ENCODE measurements at regions not wholly inside any gene's neighbourhood (a gene's known extent, or its start where the extent isn't known, plus 50 kb on each side); places are given as distances from the start of the nearest gene placed in this dataset.

GRCh38 chr16:79712276-79712675 lies 111.7 kb upstream of the MAF start:
- TF ChIP-seq CTCF (IDR thresholded peaks at IDR 0.05; ENCODE audit: low read length, missing control alignments): no peak
- no peak overlapping the region for H3K4me3 ChIP-seq (replicated peaks; ENCODE audit: low read depth, low read length)
- no peak for DNase-seq (ENCODE audit: low read depth)

GRCh38 chr16:79707876-79708275 lies 107.3 kb upstream of the MAF start:
- TF ChIP-seq CTCF (IDR thresholded peaks at IDR 0.05; ENCODE audit: low read length, missing control alignments): no peak
- H3K4me3 ChIP-seq (replicated peaks; ENCODE audit: low read depth, low read length): no peak overlapping the region
- DNase-seq (ENCODE audit: low read depth): no peak

DNA sequence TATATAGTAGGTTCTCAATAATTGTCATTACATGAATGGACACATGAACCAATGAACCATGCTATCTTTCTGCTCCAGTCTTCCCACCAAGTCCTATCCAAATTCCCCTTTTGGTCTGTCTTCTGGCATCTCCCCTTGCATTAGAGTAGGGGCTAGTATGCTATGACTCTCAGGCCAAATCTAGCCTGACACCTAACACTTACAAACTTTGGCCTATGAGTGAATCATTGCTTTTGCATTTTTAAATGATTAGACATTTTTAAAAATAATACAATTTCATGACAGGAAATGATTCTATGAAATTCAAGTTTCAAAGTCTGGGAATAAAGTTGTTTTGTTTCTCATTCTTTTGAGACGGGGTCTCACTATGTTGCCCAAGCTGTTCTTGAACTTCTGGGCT lies 102.5 kb upstream of the MAF start:
- TF ChIP-seq CTCF (IDR thresholded peaks at IDR 0.05; ENCODE audit: low read length, missing control alignments): no peak
- no peak for DNase-seq (ENCODE audit: low read depth)
- no peak overlapping the region for H3K4me3 ChIP-seq (replicated peaks; ENCODE audit: low read depth, low read length)

DNA sequence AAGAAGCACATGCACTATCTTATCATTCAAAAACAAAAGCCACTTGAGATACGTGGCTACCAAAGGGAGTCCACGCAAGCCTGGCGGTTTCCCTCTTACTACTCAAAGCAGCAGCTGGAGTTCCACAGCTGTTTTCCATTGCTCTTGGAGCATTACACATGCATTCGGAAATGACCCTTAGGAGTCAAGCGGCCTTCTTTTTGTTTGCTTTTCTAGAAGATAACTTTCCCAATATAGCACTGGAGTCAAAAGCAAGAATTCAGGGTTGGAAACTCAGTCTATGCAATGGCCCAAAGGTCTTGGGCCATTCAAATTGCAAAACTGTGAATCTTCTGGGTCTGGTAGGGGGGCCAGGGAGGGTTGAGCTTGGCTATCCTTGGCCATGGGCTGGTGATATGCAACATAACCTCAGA lies 97.8 kb upstream of the MAF start:
- no peak for TF ChIP-seq CTCF (IDR thresholded peaks at IDR 0.05; ENCODE audit: low read length, missing control alignments)
- no peak overlapping the region for H3K4me3 ChIP-seq (replicated peaks; ENCODE audit: low read depth, low read length)
- peak; percentile 5 for DNase-seq (ENCODE audit: low read depth)

DNA sequence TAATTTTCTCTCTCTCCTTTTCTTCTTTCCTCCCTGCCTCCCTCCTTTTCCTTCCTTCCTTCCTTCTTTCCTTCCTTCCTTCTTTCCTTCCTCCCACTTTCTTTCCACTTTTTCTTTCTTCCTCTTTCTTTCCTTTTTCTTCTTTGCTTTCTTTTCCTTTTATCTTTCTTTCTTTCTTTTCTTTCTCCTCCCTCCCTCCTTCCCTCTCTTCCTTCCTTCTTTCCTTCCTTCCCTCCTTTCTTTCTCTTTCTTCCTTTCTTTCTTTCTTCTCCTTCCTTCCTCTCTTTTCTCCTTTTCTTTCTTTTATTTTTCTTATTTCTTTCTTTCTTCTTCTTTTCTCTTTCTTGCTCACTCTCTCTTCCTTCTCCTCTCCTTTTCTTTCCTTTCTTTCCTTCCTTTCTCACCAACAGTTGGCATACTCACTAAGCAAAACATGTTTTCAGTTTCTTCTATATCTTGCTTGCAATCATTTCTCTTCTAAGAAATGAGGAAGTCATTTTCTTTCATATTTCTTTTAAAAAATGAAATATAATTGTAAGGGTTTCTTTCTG lies 97.1 kb upstream of the MAF start:
- DNase-seq (ENCODE audit: low read depth): no peak
- no peak overlapping the region for H3K4me3 ChIP-seq (replicated peaks; ENCODE audit: low read depth, low read length)
- TF ChIP-seq CTCF (IDR thresholded peaks at IDR 0.05; ENCODE audit: low read length, missing control alignments): no peak

- TF ChIP-seq CTCF (IDR thresholded peaks at IDR 0.05; ENCODE audit: low read length, missing control alignments): no peak
- no peak overlapping the region for H3K4me3 ChIP-seq (replicated peaks; ENCODE audit: low read depth, low read length)
- no peak for DNase-seq (ENCODE audit: low read depth)
Measured at GRCh38 chr16:79691007-79691406, 90.5 kb upstream of the MAF start.

GRCh38 chr16:79690159-79690558 lies 89.6 kb upstream of the MAF start:
- no peak for DNase-seq (ENCODE audit: low read depth)
- no peak for TF ChIP-seq CTCF (IDR thresholded peaks at IDR 0.05; ENCODE audit: low read length, missing control alignments)
- H3K4me3 ChIP-seq (replicated peaks; ENCODE audit: low read depth, low read length): no peak overlapping the region
